GM10266 (cell line): ENCODE measurements at regions not wholly inside any gene's neighbourhood (a gene's known extent, or its start where the extent isn't known, plus 50 kb on each side); places are given as distances from the start of the nearest gene placed in this dataset.

Experiments
- DNase-seq: peaks from one replicate; pipeline ENCODE4 v3.0.0; 2012; ENCODE audit errors: extremely low spot score
- TF ChIP-seq, protein P1 (sequence below): IDR thresholded peaks from 2 replicates; pipeline ENCODE4 v1.5.1; 2012; ENCODE audit warnings: mild to moderate bottlenecking, low read depth; ENCODE audit not compliant: control insufficient read depth, insufficient read depth; ENCODE audit errors: missing control alignments

DNA sequence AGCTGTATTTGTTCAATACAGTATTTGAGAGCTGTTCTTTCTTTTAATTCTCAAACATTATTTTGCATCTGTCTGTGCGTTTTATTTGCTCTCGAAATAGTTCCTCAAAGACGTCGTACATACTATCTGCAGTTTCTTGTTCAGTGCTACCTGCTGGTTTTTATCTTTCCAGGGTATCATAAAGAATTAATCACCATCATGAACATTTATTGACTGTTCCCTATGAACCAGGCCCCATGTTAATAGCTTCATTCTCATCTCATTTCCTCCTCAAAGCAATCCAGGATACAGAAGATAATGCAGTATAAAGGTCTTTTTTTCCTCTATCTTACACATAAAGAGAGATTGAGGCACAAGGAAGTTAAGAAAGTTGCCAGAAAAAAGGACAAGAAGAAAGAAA, 211.8 kb downstream of the DACT1 start:
- no peak for DNase-seq
- TF ChIP-seq, protein P1, sequence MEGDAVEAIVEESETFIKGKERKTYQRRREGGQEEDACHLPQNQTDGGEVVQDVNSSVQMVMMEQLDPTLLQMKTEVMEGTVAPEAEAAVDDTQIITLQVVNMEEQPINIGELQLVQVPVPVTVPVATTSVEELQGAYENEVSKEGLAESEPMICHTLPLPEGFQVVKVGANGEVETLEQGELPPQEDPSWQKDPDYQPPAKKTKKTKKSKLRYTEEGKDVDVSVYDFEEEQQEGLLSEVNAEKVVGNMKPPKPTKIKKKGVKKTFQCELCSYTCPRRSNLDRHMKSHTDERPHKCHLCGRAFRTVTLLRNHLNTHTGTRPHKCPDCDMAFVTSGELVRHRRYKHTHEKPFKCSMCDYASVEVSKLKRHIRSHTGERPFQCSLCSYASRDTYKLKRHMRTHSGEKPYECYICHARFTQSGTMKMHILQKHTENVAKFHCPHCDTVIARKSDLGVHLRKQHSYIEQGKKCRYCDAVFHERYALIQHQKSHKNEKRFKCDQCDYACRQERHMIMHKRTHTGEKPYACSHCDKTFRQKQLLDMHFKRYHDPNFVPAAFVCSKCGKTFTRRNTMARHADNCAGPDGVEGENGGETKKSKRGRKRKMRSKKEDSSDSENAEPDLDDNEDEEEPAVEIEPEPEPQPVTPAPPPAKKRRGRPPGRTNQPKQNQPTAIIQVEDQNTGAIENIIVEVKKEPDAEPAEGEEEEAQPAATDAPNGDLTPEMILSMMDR, result no peak

DNA sequence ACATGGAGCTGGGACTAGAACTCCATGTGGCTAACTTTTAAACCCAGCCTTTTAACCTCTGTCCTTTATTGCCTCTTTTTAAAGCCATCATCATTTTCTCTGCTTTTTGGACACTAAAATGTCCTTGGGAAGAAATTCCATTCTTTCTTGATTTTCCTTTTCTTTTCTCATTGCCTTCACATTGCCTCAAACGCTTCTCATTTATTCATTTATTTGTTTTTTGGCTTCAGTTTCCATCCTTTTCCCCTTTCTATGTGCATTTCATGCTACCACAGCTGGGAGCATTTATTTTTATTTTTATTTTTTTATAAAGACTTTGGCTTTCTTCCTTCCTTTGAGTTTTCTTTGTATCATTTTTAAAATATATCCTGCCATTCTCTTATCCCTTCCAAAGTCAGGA, 212.2 kb downstream of the DACT1 start:
- TF ChIP-seq, protein P1, result no peak

DNA sequence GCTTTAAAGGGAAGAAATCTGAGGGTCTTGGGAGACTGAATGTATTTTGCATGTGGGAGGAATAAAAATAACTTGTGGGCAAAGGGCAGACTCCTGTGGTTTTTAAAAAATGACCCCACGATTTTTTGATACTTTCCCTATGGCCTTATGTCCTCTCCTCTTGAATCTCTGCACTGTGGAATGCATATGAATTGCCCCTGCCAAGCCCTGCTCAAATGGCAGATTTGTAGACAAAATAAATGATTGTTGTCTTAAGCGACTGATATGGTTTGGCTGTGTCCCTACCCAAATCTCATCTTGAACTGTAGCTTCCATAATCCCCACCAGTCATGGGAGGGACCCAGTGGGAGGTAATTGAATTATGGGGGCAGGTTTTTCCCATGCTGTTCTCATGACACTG, 223.8 kb downstream of the DACT1 start:
- DNase-seq, result no peak
- TF ChIP-seq, protein P1, result no peak

More for the DNA sequence above, 212.2 kb downstream of the DACT1 start:
- no peak for DNase-seq

DNA sequence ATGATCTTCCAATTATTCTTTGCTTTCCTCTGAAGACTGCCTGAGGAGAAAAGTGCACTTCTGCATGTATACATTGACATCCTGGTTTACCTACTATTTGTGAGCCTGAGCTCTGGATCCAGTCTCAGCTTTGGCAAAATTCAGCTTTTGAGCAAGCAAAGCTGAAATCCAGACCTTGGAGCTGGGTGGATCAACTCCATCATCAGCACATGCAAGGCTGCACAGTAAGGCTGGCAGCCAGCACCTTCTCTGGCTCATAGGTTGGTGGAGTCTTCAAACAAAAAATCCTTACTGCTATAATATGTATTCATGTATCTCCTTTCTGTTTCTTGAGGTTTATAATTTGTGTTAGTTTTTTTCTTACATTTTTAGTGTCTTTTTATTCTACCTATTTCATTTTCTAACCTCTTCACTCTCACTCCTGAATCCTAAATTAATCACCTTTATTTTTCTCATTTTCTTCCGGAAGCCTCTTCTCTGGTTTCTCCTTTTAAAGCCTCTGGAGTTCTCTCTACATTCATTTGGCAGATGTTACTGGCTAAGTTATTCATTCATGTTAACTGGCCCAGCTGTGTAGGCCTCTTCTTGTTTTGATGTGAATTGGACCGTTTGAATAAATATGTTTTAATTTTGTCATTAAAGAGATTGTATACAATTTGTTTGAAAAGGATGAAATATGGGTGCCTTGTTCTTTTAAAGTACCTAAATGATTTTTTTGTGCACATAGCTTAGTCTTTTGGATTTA, 224.8 kb downstream of the DACT1 start:
- TF ChIP-seq, protein P1, result no peak
- no peak for DNase-seq

DNA sequence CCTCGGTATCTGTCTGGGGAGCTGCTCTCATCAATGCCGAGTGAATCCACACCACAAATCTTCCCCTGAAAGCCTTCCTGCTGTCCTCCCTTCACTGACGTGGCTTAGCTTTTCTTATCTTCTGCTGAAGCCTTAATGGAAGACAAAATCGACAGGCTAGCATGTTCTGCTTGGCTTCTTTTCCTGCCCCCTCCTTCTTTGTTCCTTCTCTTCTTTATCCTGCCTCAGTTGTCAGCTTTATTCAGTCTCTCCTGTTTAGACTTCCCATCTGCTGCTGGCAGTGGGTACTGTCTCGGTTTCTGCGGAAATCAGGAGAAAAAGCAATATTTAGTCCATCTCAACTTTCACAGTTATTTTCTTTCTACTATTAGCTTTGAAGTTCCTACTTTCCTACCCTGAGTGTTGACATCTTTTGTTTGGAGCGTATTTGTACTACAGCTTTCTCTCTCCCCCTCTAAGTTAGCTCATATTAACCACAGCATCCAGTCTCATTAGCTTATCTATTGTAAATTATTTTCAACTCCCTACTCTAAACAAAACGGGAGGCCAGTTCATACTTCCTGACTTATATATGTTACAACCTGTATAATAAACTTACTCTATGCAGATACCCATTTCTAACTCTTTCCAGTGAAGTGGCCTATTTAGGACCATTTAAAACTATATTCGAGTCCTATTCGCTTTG, 226.0 kb downstream of the DACT1 start:
- TF ChIP-seq, protein P1, result no peak
- DNase-seq, result no peak

DNA sequence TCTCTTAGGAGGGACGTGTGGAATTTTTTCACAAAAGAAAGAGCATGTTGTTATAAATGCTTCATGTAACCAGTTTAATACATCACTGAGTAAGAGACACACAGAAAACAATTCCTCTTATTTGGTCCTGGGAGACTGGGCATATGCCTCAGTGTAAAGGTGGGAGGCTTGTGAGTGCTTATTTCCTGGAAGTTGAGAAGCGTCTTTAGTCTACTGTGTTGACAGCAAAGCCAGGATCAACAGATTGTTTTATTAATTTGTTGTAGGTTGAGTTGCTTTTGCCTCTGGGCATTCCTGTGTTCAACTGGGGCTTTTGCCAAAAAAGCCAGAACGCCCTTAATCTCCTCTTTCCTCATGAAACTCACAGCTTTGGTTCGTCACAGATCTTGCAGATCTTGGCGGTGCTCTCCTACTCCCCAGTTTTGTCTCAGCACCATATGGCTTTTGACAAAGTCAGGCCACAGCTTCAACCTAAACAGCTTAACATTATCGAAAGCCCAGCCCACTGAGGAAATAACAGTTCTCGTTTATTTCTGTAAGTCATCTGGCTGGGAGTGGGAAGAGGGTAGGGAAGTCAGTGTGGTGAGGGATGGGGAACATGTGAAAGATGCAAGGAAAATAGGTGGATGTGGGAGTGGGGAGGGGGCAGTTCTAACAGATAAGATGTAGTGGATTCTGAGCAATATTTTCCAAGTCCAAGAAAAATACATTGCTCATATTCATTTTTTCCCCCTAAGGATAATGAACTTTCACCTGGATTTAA, 227.2 kb downstream of the DACT1 start:
- no peak for DNase-seq
- TF ChIP-seq, protein P1, result no peak
